GM18511 (cell line): ENCODE measurements at regions not wholly inside any gene's neighbourhood (a gene's known extent, or its start where the extent isn't known, plus 50 kb on each side); places are given as distances from the start of the nearest gene placed in this dataset.

Experiments
- ATAC-seq: cut with Tn5 transposase; IDR thresholded peaks from one replicate; pipeline ENCODE4 v1.9.1; 2021; ENCODE audit warnings: mild to moderate bottlenecking, moderate library complexity; ENCODE audit not compliant: unreplicated experiment

DNA sequence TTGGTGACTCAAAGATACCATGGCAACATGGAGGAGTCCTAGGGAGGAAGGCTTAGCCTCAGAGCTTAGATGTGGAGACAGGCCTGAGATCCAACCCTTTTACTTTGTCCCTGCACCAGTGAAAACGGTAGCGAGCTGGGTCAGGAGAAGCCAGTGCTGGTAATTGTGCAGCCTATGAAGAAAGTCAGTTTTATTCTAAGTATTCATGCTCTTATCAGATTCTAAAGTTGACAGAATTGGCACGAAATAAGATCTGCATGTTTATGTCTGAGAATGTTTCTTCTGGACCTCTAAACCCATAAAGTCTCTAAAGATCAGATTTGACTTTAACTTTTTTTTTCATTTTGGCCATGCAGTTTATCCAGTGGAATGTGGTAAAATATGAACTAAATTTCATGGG is 93.8 kb downstream of the SCG2 start:
- ATAC-seq: no peak

DNA sequence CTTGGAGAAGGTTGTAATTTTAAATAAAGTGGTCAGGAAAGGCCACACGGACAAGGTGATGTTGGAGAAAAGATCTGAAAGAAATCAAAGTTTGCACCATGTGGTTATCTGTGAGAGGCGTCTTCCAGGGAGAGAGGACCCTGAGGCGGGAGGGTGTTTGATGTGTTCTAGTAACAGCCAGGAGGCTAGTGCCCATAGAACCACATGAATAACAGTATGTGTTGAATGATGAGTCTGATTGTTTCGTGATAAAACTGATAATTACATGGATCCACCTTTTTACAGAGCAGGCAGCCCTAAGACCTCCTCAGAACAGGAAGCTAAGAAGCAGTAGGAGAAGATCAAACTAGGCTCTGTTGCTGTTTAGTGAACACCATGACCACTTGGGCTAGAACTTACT is 91.4 kb downstream of the SCG2 start:
- no peak for ATAC-seq

DNA sequence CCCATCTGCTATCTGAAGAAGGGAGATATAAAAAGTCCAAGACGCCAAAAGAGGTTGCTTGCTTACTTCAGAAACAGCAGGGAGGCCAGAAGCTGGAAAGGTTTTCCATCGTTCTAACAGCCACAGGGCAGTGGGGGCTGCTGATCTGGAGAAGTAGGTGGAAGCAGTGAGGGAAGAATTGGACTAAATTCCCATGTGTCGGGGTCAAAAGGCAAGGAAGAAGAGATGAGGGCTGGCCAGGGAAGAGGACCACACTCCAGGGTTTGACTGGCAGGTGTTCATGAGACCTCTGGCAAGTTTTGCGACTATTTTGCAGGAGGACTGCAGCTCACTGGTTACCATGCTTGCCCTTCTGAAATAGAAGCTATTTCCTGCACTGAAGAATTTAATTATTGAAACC is 91.0 kb downstream of the SCG2 start:
- ATAC-seq: no peak

DNA sequence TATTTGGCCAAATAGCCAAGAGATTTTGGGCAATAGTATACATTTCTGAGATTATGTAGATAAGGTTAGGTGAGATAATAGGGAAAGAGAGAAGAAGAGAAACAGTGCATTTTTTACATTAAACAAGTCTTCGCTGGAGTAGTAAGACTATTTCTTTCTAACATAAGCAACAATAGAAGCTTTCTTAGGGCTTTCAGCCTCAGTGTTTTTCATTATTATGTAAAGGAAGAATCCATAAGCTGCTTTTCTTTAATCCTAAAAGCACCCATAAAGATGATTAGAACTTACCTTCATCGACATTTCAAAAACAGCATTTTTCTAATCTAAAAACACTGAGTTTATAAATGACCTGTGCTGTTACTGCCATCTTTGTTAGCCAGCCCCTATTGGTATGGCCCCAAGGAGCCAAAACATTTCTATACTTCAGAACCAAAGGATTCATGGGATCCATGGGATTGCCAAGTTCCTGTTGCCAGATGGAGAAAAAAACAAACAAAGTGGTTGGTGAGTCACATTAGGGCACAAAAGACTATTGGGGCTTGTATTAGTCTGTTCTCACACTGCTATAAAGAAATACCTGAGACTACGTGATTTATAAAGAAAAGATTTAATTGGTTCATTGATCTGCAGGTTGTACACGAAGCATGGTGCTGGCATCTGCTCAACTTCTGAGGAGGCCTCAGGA is 88.2 kb downstream of the SCG2 start:
- ATAC-seq: no peak

DNA sequence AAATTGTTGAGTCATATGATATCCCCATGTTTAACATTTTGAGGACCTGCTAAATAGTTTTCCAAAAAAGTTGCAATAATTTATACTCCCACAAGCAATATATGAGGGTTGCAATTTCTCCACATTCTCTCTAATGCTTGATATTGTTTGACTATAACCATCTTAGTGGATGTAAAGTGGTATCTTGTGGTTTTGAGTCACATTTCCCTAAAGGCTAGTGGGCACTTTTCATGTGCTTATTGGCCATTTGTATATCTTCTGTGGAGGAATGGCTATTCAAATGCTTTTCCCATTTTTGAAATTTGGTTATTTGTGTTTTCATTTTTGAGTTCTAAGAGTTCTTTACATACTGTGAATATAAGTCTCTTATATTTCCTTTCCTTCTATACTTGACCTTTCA is 82.7 kb downstream of the SCG2 start:
- no peak for ATAC-seq

DNA sequence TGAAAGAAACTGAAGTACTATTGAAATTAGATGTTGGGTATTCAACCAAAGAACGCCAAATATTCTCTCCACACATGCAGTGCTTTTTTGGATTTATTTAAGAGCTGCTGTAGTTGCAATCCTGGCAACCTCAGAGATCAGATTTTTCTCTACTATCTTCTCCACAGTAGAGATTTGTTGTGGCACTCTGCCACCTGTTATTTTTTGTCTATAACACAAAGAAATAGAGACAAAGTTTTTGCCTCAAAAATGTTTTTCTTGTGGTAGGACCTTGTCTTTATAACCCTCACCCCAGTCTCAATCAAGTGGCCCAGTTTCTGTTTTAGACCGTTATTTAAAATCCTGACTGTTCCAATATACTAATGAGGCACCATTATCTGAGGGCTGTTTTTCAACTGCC is 79.4 kb downstream of the SCG2 start:
- no peak for ATAC-seq

GRCh38 chr2:223523551-223524001 is 78.6 kb downstream of the SCG2 start:
- ATAC-seq: no peak

- ATAC-seq: no peak
These were observed 78.1 kb downstream of the SCG2 start for GRCh38 chr2:223524066-223524465.

- ATAC-seq: no peak
These were observed 76.1 kb downstream of the SCG2 start for GRCh38 chr2:223526106-223526505.

DNA sequence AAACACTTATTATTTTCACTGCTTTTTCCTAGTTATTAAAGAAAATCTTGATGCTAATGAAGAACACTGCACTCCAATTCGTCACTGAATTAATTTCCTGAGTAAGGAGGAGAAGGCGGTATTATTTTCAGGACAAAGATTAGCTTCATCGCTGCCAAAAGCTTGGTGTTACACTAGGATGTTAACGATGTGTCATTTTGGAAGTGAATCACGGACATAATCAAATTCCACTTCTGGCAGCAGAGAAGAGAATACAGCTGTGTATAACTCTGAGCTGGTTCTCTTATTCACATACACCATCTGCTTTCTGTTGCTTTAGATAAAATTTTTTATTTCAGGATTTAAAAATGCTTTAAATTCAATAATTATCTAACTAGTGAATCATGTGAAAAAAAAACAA is 74.1 kb downstream of the SCG2 start:
- ATAC-seq: no peak

DNA sequence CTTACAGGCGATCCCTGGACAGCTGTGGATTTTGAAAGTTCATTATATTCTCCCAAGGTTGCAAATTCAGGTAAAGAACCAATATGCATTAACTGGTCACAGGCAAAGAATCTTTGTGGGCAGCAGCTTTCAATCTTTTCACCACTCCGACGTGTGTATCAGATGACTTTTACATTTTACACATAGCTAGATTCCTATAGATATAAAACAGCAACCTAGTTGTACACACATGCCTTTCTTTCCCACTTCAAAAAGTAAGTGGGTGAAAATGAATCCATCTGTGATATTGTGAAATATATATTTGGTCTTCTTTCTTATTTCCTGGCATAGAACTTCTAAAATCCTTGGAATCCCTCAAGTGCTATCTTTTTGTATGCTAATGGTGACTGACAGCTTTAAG is 72.5 kb downstream of the SCG2 start:
- ATAC-seq: no peak

- no peak for ATAC-seq
These were observed 71.3 kb downstream of the SCG2 start for GRCh38 chr2:223530811-223531210.

- no peak for ATAC-seq
These were observed 70.0 kb downstream of the SCG2 start for GRCh38 chr2:223532161-223532560.

DNA sequence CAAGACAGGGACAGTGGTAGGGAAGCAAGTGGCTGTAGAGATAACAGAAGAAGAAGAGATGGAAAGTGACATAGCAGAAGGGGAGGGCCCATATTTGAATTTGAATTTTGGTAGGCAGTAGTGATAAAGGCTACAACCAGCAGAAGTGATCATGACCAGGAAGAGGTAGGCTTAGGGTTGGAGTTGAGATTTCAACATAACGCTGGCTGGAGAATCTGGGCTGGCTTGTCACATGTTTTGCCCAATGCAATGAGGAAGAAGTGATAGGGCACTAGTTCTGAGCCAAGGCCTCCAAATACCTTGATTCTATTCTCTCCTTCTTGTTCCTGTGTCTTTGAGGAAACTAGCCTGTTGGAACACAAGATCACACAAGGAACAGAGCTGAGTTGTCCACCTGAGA is 69.4 kb downstream of the SCG2 start:
- no peak for ATAC-seq

GRCh38 chr2:223536546-223536945 is 65.6 kb downstream of the SCG2 start:
- ATAC-seq: no peak

DNA sequence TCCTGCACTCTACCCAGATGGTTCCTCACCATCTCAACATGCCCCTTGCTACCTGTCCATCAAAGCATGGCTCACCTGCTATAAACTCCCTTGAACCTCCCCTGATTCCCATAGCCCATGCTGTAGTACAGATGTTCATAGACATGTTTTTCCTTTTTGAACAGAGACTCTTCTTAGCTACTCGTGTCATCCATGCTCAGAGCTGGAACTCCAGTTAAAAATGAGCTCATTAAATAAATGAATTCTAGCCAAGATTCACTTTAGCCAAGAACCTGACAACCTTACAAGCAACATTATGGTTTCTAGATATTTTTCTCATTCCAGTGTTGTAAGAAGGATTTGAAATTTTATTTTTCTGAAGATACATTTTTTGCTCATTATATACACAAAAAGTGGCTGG is 65.0 kb downstream of the SCG2 start:
- no peak for ATAC-seq

- no peak for ATAC-seq
These were observed 64.2 kb downstream of the SCG2 start for GRCh38 chr2:223537651-223538601.

DNA sequence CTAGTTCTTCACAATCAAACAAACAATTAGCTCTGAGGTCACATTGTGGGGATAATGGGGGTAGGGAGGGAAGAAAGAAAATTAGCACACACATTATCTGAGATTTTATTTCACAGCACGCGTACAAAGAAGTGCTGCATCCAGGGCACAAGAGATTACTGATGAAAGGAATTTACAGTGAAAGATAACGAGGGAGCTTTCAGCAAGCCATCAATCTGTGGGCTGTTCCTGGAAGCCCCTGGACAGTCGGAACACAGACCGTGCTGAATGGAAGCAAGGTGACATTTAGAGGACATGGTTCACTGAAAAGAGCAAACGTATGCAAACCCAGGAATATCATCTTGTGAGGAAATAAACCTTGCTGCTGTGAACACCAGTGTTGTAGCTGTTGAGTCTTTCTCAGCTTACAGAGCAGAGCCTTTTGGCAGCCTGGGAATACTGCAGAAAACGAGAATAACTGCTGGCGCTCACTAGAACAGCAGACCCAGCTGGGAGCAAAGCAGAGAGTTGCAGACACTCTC is 63.2 kb downstream of the SCG2 start:
- ATAC-seq: no peak

GRCh38 chr2:223541546-223541945 is 60.6 kb downstream of the SCG2 start:
- no peak for ATAC-seq

DNA sequence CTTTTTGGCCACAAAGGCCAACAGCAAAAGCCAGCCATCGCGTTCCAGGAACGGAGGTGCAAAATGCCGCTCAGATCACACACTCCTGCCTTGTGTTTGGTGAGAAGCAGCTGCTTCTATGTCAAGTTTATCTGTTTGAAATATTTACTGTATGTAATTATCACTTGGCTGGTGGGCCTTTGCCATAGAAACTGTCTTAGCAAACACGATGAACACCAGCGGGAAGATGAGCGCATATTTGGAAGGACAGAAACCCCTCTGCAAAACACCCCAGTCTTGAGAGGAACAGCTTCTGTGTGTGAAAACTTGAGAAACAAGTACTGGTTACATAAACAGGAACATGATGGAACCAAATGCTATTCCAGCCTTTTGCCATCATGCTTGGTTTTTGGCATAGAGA is 59.7 kb downstream of the SCG2 start:
- ATAC-seq: no peak

DNA sequence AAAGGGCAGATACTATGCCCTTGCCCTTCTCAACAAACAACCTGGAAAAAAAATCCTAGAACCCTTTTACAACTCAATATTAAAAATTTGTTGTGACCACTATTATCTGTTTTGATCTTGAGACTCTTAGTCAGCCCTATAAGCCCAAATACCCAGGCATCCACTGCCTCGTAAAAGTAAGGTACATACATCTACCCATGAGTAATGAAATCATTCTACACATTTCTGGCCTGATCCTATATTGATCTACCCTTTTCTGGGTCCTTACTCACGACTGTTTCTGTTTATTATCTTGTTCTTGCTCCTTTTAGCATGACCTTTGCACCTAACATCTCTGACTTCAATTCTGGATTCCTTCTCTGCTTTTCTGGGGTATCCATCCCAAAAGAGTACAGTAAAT is 56.8 kb downstream of the SCG2 start:
- ATAC-seq: no peak

DNA sequence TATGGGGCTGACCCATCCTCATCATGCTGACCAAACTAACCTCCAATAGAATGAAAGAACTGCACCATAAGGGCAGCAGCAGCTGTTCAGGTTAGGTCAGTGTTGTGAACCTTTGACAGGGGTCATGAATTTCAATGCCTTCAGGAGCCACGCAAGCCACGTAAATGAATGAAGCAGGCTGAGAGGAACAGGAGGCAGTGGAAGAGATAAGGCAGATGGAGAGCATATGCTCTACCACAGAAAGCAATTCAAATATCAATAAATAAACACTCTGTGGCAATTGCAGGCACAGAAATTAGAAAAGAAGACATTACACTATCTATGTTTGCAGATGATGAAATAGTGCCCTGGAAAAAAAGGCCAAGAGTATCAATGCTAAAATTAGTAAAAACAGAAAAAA is 56.3 kb downstream of the SCG2 start:
- ATAC-seq: no peak
